ENCODE measurements at regions not wholly inside any gene's neighbourhood (a gene's known extent, or its start where the extent isn't known, plus 50 kb on each side); places are given as distances from the start of the nearest gene placed in this dataset.

DNA sequence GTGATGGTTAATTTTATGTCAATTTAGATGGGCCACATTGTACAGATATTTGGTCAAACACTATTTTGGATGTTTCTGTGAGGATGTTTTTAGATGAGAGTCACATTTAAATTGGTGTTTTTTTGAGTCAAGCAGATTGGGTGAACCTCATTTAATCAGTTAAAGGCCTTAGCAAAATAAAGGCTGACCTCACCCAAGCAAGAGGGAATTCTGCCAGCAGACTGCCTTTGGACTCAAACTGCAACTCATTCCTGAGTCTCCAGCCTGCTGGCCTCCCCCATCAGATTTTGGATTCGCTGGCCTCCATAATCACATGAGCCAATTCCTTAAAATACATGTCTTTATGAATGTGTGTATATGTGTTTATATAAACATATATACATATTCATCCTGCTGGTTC, 282.7 kb upstream of the POU5F2 start:
- H3K79me1 ChIP-seq (ENCODE audit: low read depth, low read length) = no peaks in the 10 kb centered on the region
- no peak overlapping the region for H4K5ac ChIP-seq (ENCODE audit: insufficient read length, low read depth, low read length)
- no peak overlapping the region for H2BK15ac ChIP-seq (ENCODE audit: low read length)
- no peak overlapping the region for H2BK120ac ChIP-seq (replicated peaks; ENCODE audit: low read depth, low read length)
- no peak overlapping the region for H3K4me2 ChIP-seq (ENCODE audit: insufficient read depth in 1 of 2, low read depth in 2 of 2, low read length in 2 of 2)
- no peak overlapping the region for H3K18ac ChIP-seq (ENCODE audit: extremely low read depth, low read length)
- no peaks in the 10 kb centered on the region for H3K79me2 ChIP-seq (ENCODE audit: control insufficient read depth in 1 of 2, insufficient read depth in 2 of 2, low read length in 2 of 2)
- no peaks in the 10 kb centered on the region for H3K23me2 ChIP-seq (ENCODE audit: low read depth, low read length)
- FAIRE-seq = no peak
- no peak overlapping the region for H2BK12ac ChIP-seq (ENCODE audit: low read depth, low read length)
- H3K4me3 ChIP-seq (ENCODE audit: extremely low read depth in 1 of 4, insufficient read depth in 2 of 4, low read depth in 3 of 4, low read length in 4 of 4) = no peak overlapping the region
- WGBS, 2 experiments (ENCODE audit: extremely low coverage in 1 of 2, insufficient coverage in 1 of 2, insufficient read length in 1 of 2, insufficient replicate concordance in 2 of 2, low coverage in 1 of 2, low lambda C conversion rate in 2 of 2, missing lambda C conversion rate in 1 of 2) = 85% methylated on average over 1 of the region's 1 CpG; no CpG with 5 or more reads in 1 of the 2 experiments
- H3K4me1 ChIP-seq (replicated peaks in 1 of 4; ENCODE audit: control insufficient read depth in 3 of 4, insufficient read depth in 4 of 4, low read length in 3 of 4) = peaks cover 0 to 7% (median 5%) of the 10 kb centered on the region in 4 experiments; a peak in 5 of 7 replicates
- DNase-seq (ENCODE audit: low read depth in 1 of 2, low spot score in 2 of 2) = no peak
- H3K23ac ChIP-seq (ENCODE audit: insufficient read length) = no peak overlapping the region
- H2BK5ac ChIP-seq (ENCODE audit: low read depth, low read length) = no peak overlapping the region
- no peak overlapping the region for H3K27ac ChIP-seq (ENCODE audit: low read depth, low read length)
- H4K8ac ChIP-seq (ENCODE audit: extremely low read depth, insufficient read depth, low read length) = no peak overlapping the region
- no peaks in the 10 kb centered on the region for H3K9me3 ChIP-seq (ENCODE audit: insufficient read depth in 2 of 2, low read depth in 1 of 2, low read length in 1 of 2)
- H3K56ac ChIP-seq (replicated peaks; ENCODE audit: insufficient read length, low read depth, low read length) = no peak overlapping the region
- no peak overlapping the region for H3K9ac ChIP-seq (replicated peaks in 1 of 4; ENCODE audit: extremely low read depth in 1 of 4, low read depth in 3 of 4, low read length in 3 of 4)
- H4K20me1 ChIP-seq (replicated peaks in 1 of 2; ENCODE audit: control insufficient read depth in 1 of 2, insufficient read depth in 2 of 2, low read length in 2 of 2) = no peaks in the 10 kb centered on the region
- H2AK5ac ChIP-seq (ENCODE audit: low read depth, low read length) = no peak overlapping the region
- H4K91ac ChIP-seq (replicated peaks; ENCODE audit: insufficient read length, low read length) = no peak overlapping the region
- no peak overlapping the region for H2AFZ ChIP-seq (ENCODE audit: low read length)
- no peak overlapping the region for H3K4ac ChIP-seq (replicated peaks; ENCODE audit: insufficient read length, low read depth, low read length)
- H3K27me3 ChIP-seq (replicated peaks in 1 of 4; ENCODE audit: control insufficient read depth in 3 of 4, extremely low read depth in 1 of 4, insufficient read depth in 3 of 4, low read length in 3 of 4) = no peaks in the 10 kb centered on the region
- H3K14ac ChIP-seq (ENCODE audit: insufficient read length) = no peak overlapping the region
- ChIA-PET POLR2A (ENCODE audit: partially characterized antibody) (no interaction called here), CTCF (ENCODE audit: partially characterized antibody) (interaction anchor here (0.8 kb wide), 1 partner anchor 24 kb away, joined by 3 read pairs; no protein-coding TSS in a partner anchor)
- H2BK20ac ChIP-seq (ENCODE audit: low read length) = no peak overlapping the region
- no peaks in the 10 kb centered on the region for H3K36me3 ChIP-seq (ENCODE audit: control insufficient read depth in 2 of 4, insufficient read depth in 4 of 4, low read length in 3 of 4)
- TF ChIP-seq CEBPB (IDR thresholded peaks at IDR 0.05; ENCODE audit: low read depth, low read length) (no peak), CHD1 (IDR thresholded peaks at IDR 0.05; ENCODE audit: low read depth, low read length) (no peak), SIX5 (IDR thresholded peaks at IDR 0.05; ENCODE audit: low read depth, low read length) (no peak), JUND (IDR thresholded peaks at IDR 0.05; ENCODE audit: low read length) (no peak), KDM4A (IDR thresholded peaks at IDR 0.05; ENCODE audit: low read depth, low read length, severe bottlenecking) (no peak), GTF2F1 (IDR thresholded peaks at IDR 0.05; ENCODE audit: borderline replicate concordance, low read depth, low read length) (no peak), TAF7 (optimal IDR thresholded peaks at IDR 0.05; ENCODE audit: borderline replicate concordance, low read depth, low read length) (no peak), KDM5A (IDR thresholded peaks at IDR 0.05; ENCODE audit: low read length) (no peak), EP300 (IDR thresholded peaks at IDR 0.05; ENCODE audit: borderline replicate concordance in 1 of 2, low read depth in 2 of 2, low read length in 2 of 2) (no peak)

All from H1 (cell line).